ENCODE measurements at regions not wholly inside any gene's neighbourhood (a gene's known extent, or its start where the extent isn't known, plus 50 kb on each side); places are given as distances from the start of the nearest gene placed in this dataset.

DNA sequence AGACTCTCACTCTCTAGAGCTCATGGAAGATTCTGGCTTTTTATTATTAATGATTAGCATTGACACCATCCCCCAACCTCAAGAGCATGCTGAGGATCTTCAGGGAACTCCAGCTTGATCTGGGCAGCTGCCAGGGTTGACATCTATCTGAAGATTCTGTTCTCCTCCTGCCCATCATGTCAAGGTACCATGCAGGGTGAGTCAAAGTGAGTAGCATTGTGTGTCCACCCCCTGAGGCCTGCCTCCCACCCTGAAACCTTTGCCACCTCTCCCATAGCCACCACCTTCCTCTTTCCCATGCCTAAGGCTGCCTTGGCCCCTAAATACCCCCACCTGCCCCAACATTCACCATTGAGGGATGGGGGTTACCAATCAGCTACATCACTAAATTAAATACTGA is 70.1 kb upstream of the SLCO3A1 start:
- no peak for TF ChIP-seq CTCF (IDR thresholded peaks at IDR 0.05; ENCODE audit: insufficient read depth, missing control alignments)
- no peak for DNase-seq (ENCODE audit: insufficient read length, low spot score)
- no peak for FAIRE-seq

- no peak for DNase-seq (ENCODE audit: insufficient read length, low spot score)
- TF ChIP-seq CTCF (IDR thresholded peaks at IDR 0.05; ENCODE audit: insufficient read depth, missing control alignments), result no peak
- FAIRE-seq, result no peak
Measured at GRCh38 chr15:91784973-91785709, 68.4 kb upstream of the SLCO3A1 start.

DNA sequence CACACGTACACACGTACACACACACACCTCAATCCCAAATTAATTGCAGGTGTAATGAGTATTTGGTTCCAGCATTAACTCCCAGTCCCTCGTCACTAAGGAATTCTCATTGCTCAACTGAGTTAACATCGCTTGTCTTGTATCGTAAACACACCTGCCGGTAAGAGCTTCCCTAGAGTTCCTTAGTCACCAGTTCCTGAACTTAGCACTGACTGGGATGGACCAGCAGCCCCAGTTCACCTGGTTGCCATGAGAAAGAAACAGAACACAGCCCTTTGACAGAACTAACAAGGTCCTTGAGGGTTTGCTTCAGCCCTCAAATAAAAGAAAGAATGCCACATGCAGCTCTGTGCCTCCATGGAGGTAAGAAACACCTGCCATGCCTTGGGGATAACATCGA is 66.3 kb upstream of the SLCO3A1 start:
- FAIRE-seq (no peak), DNase-seq (ENCODE audit: insufficient read length, low spot score) (no peak)
- no peak for TF ChIP-seq CTCF (IDR thresholded peaks at IDR 0.05; ENCODE audit: insufficient read depth, missing control alignments)

GRCh38 chr15:91789136-91789535 is 64.4 kb upstream of the SLCO3A1 start:
- DNase-seq (ENCODE audit: insufficient read length, low spot score) (no peak), FAIRE-seq (no peak)
- no peak for TF ChIP-seq CTCF (IDR thresholded peaks at IDR 0.05; ENCODE audit: insufficient read depth, missing control alignments)

GRCh38 chr15:91790836-91791235 is 62.7 kb upstream of the SLCO3A1 start:
- no peak for FAIRE-seq
- no peak for TF ChIP-seq CTCF (IDR thresholded peaks at IDR 0.05; ENCODE audit: insufficient read depth, missing control alignments)

GRCh38 chr15:91793771-91794170 is 59.7 kb upstream of the SLCO3A1 start:
- no peak for TF ChIP-seq CTCF (IDR thresholded peaks at IDR 0.05; ENCODE audit: insufficient read depth, missing control alignments)
- DNase-seq (ENCODE audit: insufficient read length, low spot score) (no peak), FAIRE-seq (no peak)

More at GRCh38 chr15:91790836-91791235, 62.7 kb upstream of the SLCO3A1 start:
- no peak for DNase-seq (ENCODE audit: insufficient read length, low spot score)

DNA sequence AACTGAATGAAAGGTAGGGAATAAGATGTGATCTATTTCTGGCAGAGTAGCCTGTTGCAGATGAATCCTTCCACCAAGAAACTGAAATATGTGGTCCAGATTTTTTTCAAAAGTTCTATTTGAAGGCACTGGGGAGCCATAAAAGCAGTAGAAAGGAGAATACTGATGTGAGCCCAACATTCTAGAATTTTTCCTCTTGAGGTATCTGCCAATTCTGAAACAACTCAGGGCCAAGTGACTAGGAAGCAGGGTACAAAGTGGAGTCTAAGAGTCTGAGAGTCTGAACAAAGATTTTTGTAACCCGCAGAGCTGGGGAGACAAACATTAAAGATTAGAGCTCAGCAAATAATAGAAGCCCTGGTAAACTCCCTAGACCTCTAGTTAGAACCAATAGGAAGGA is 58.3 kb upstream of the SLCO3A1 start:
- TF ChIP-seq CTCF (IDR thresholded peaks at IDR 0.05; ENCODE audit: insufficient read depth, missing control alignments), result no peak
- DNase-seq (ENCODE audit: insufficient read length, low spot score), result no peak
- no peak for FAIRE-seq

All from D721Med (cell line).